ENCODE measurements at regions not wholly inside any gene's neighbourhood (a gene's known extent, or its start where the extent isn't known, plus 50 kb on each side); places are given as distances from the start of the nearest gene placed in this dataset.

GRCh38 chr9:81382281-81382680 is 307.1 kb downstream of the TLE1 start:
- H3K4me1 Mint-ChIP-seq, result no peaks in the 10 kb centered on the region
- no peak for ATAC-seq (replicated peaks)
- H3K9me3 Mint-ChIP-seq, result no peaks in the 10 kb centered on the region
- no peak for DNase-seq
- H3K27ac Mint-ChIP-seq, result no peak overlapping the region
- H3K36me3 Mint-ChIP-seq, result no peaks in the 10 kb centered on the region
- H3K4me3 Mint-ChIP-seq, result no peak overlapping the region
- H3K27me3 Mint-ChIP-seq, result no peaks in the 10 kb centered on the region

DNA sequence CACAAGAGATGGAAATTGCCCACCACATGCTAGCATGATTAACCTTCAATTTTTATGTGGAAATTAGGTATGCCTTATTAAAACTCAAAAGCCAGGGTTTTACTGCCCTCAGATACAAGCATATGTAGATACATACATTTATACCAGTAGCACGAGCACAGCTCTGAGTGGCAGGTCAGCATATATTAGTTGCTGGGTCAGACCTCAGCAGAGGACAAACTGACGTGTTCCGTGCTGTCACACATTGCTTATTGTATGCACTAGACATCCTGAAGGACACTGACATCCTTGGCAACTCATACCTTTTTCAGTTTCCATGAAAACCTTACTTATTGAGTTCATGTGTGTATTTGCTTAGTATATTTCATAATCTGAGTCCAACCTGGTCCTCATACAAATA is 307.7 kb downstream of the TLE1 start:
- Mint-ChIP-seq H3K4me1 (no peaks in the 10 kb centered on the region), H3K36me3 (no peaks in the 10 kb centered on the region), H3K9me3 (no peaks in the 10 kb centered on the region), H3K27me3 (no peaks in the 10 kb centered on the region), H3K4me3 (no peak overlapping the region), H3K27ac (no peak overlapping the region)
- DNase-seq, result no peak
- no peak for ATAC-seq (replicated peaks)

- Mint-ChIP-seq H3K27me3 (no peaks in the 10 kb centered on the region), H3K9me3 (no peaks in the 10 kb centered on the region), H3K36me3 (no peaks in the 10 kb centered on the region), H3K27ac (no peak overlapping the region), H3K4me3 (no peak overlapping the region), H3K4me1 (no peaks in the 10 kb centered on the region)
- ATAC-seq (replicated peaks), result no peak
- no peak for DNase-seq
Measured at GRCh38 chr9:81380504-81381359, 308.6 kb downstream of the TLE1 start.

- Mint-ChIP-seq H3K4me1 (peaks cover 2 to 4% of the 10 kb centered on the region in 2 donors), H3K4me3 (no peak overlapping the region), H3K36me3 (no peaks in the 10 kb centered on the region), H3K27ac (no peak overlapping the region), H3K27me3 (no peaks in the 10 kb centered on the region), H3K9me3 (no peaks in the 10 kb centered on the region)
- ATAC-seq (replicated peaks) (no peak), DNase-seq (no peak)
Measured at GRCh38 chr9:81379655-81380054, 309.7 kb downstream of the TLE1 start.

DNA sequence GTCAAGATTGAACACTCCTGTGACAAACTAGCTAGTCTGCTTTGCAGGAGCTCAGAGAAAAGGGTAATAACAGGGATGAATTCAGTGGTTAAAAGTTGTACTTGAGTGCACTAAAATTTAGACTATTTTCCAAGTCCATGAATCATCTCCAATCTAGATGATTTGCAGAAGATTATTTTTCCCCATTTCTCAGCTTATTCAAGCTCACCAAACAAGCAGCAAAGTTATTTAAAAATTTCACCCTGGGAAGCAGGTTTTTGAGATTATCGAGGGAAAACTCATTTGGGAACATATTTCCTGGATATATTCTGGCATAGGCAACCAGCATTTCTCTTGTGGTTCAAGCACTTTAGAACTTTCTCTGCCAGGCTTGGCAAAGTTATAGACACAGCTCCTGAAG is 311.4 kb downstream of the TLE1 start:
- no peaks in the 10 kb centered on the region for H3K27me3 Mint-ChIP-seq
- H3K36me3 Mint-ChIP-seq, result no peaks in the 10 kb centered on the region
- DNase-seq, result no peak
- no peak overlapping the region for H3K4me3 Mint-ChIP-seq
- H3K4me1 Mint-ChIP-seq, result peaks cover 2 to 4% of the 10 kb centered on the region in 2 donors
- H3K27ac Mint-ChIP-seq, result no peak overlapping the region
- H3K9me3 Mint-ChIP-seq, result no peaks in the 10 kb centered on the region
- ATAC-seq (replicated peaks), result no peak

DNA sequence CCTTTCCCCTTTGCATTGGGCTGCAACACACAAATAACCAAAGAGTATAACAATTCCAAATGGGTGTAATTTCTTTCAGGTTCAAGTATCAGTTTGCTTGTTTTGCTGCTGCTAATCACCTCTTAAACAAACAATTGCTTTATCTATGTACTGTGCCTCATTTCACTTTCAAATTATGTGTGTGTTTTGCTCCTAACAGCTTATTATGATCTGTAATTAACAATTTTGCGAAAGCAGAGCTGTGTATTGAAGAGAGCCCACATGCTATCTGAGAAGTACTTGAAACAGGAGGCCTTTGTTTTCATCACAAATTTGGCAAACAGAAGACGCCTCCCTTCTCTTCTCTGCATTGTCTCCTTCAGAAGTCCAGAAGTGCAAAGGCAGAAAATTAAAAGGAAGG is 312.0 kb downstream of the TLE1 start:
- no peak overlapping the region for H3K27ac Mint-ChIP-seq

DNA sequence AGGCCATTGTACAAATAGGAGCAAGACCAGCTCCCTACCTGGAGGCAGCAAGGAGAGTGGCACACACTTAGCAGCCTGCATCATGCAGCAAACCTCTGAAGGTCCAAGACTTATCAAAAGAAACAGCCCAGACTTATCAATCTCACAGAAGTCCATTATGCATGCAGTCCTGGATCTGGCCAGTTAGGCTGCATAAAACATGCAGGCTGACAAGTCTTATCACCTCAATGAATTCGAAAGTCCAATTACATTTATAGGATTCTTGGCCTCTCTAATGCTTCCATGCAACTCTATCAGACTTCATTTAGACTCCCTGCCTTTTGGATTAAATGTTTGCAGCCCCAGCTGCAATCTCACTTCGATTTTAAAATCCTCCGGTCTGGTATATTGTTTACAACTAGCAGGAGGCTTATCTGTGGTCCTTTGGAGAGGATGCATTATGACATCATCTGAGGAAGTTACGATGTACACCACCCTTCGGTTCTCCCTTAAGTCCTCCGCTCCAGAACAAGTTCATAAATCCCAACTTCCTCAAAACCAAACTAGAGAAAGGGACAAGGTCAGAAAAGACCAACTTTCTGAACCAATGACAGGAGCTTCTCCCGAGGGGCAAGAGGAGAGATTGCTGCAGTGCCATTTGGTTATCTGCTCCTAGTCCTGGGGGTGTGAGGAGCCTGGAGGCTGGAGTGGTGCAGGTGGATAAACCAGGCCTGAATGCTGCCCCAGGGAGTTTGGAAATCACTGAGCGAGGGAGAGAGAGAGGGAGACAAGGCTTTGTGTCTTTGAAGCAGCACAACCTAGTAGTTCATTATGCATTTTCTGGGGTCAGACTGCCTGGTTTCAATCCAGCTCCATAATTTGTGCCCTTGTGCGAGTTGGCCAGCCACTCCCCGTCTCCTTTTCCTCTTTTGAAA is 313.9 kb downstream of the TLE1 start:
- no peaks in the 10 kb centered on the region for H3K27me3 Mint-ChIP-seq
- H3K9me3 Mint-ChIP-seq, result no peaks in the 10 kb centered on the region
- H3K4me1 Mint-ChIP-seq, result peaks cover 2 to 4% of the 10 kb centered on the region in 2 donors
- ATAC-seq (replicated peaks), result no peak
- no peak overlapping the region for H3K4me3 Mint-ChIP-seq
- DNase-seq, result no peak
- no peaks in the 10 kb centered on the region for H3K36me3 Mint-ChIP-seq
- no peak overlapping the region for H3K27ac Mint-ChIP-seq

More for the DNA sequence above, 312.0 kb downstream of the TLE1 start:
- Mint-ChIP-seq H3K4me3 (no peak overlapping the region), H3K4me1 (peaks cover 2 to 4% of the 10 kb centered on the region in 2 donors), H3K9me3 (no peaks in the 10 kb centered on the region), H3K27me3 (no peaks in the 10 kb centered on the region), H3K36me3 (no peaks in the 10 kb centered on the region)
- ATAC-seq (replicated peaks) (no peak), DNase-seq (no peak)

DNA sequence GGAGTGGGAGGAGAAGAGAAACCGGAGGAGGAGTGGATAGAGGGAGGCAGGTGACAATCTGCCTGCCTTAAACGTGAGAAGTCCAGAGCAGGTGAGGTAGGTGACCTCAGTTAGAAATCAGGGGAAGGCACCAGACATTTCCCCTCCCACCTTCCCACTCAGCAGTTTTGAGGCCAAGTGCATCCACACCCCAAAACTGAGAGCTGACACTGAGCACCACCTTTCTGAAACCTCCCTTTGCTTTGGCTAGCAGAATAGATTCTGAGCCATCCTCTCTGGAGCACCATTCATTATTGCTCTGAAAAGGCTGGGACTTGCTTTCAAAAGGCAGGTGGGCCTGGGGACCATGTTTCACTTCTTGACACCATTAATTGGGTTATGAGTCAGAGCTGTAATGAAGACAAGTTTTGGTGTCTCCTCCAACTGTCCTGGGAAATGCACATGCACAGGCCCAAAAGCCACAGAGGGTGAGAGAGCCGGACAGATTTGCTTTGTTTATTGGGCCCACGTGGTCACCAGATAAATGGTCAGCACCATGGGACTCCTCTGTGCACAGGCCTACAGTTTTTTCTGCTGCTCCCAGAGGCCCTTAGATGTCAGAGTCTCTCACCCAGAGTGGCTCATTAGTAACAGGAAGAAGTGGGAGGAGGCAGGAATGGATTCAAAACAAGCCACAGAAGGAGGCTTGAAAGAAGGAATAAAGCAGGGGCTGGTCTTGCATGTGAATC is 314.7 kb downstream of the TLE1 start:
- H3K27ac Mint-ChIP-seq, result no peak overlapping the region
- H3K27me3 Mint-ChIP-seq, result no peaks in the 10 kb centered on the region
- no peak for DNase-seq
- H3K36me3 Mint-ChIP-seq, result no peaks in the 10 kb centered on the region
- H3K9me3 Mint-ChIP-seq, result no peaks in the 10 kb centered on the region
- no peak for ATAC-seq (replicated peaks)
- peaks cover 2 to 4% of the 10 kb centered on the region in 2 donors for H3K4me1 Mint-ChIP-seq
- no peak overlapping the region for H3K4me3 Mint-ChIP-seq

DNA sequence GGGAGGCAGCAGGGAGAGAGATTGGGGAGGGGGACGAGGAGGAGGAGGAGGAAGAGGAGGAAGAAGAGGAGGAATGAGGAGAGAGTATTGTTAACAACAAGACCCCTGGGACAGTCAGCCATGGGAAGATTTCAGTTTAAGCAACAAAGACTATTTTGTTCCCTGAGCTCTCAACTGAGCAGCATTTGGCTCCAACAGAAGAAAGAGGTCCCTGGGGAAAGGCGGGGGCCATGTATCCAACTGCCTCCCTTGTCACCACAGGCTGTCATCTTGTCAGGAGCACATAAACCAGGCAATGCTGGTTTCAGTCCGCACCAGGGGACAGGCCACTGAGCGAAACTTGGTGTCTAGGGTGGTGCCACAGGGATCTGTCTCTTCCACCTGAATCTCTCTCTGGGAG is 316.1 kb downstream of the TLE1 start:
- Mint-ChIP-seq H3K27me3 (no peaks in the 10 kb centered on the region), H3K27ac (no peak overlapping the region), H3K36me3 (no peaks in the 10 kb centered on the region), H3K4me3 (no peak overlapping the region), H3K9me3 (no peaks in the 10 kb centered on the region), H3K4me1 (peaks cover 2 to 4% of the 10 kb centered on the region in 2 donors)
- no peak for DNase-seq
- ATAC-seq (replicated peaks), result no peak

- no peak overlapping the region for H3K4me3 Mint-ChIP-seq
- H3K9me3 Mint-ChIP-seq, result no peaks in the 10 kb centered on the region
- no peaks in the 10 kb centered on the region for H3K36me3 Mint-ChIP-seq
- no peaks in the 10 kb centered on the region for H3K27me3 Mint-ChIP-seq
- ATAC-seq (replicated peaks), result no peak
- H3K4me1 Mint-ChIP-seq, result peaks cover 2 to 4% of the 10 kb centered on the region in 2 donors
- H3K27ac Mint-ChIP-seq, result no peak overlapping the region
- DNase-seq, result no peak
Measured at GRCh38 chr9:81372628-81373191, 316.6 kb downstream of the TLE1 start.

GRCh38 chr9:81371824-81372223 is 317.5 kb downstream of the TLE1 start:
- H3K36me3 Mint-ChIP-seq, result no peaks in the 10 kb centered on the region
- ATAC-seq (replicated peaks) (no peak), DNase-seq (no peak)
- H3K27me3 Mint-ChIP-seq, result no peaks in the 10 kb centered on the region
- H3K4me1 Mint-ChIP-seq, result peaks cover 2 to 4% of the 10 kb centered on the region in 2 donors
- H3K4me3 Mint-ChIP-seq, result no peak overlapping the region
- H3K27ac Mint-ChIP-seq, result no peak overlapping the region
- peaks cover 3 to 6% of the 10 kb centered on the region in 2 donors for H3K9me3 Mint-ChIP-seq

DNA sequence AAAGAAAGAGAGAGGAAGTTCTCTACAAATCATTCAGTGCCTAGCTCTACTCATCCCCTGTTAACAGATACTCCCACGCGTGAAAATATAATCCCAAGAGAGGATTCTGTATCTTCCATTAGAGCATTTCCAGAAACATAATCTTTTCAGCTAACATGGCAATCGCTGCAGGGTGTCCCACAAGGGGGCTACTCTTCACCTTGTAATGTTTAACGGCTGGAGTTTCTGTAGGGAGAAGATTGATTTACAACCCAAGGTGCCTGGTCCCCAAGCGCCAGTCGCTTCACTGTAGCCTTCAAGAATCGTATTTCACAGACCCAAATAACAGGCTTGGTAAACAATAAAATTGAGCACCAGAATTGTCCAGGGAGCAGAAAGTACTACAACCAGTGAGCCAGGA is 318.7 kb downstream of the TLE1 start:
- Mint-ChIP-seq H3K27ac (no peak overlapping the region), H3K27me3 (no peaks in the 10 kb centered on the region), H3K4me3 (no peak overlapping the region), H3K4me1 (peaks cover 2 to 4% of the 10 kb centered on the region in 2 donors), H3K9me3 (peaks cover 9 to 12% of the 10 kb centered on the region in 2 donors), H3K36me3 (peaks cover 0 to 4% of the 10 kb centered on the region in 2 donors)
- DNase-seq (no peak), ATAC-seq (replicated peaks) (no peak)

GRCh38 chr9:81370096-81370495 is 319.3 kb downstream of the TLE1 start:
- peaks cover 9 to 12% of the 10 kb centered on the region in 2 donors for H3K9me3 Mint-ChIP-seq
- ATAC-seq (replicated peaks) (no peak), DNase-seq (no peak)

DNA sequence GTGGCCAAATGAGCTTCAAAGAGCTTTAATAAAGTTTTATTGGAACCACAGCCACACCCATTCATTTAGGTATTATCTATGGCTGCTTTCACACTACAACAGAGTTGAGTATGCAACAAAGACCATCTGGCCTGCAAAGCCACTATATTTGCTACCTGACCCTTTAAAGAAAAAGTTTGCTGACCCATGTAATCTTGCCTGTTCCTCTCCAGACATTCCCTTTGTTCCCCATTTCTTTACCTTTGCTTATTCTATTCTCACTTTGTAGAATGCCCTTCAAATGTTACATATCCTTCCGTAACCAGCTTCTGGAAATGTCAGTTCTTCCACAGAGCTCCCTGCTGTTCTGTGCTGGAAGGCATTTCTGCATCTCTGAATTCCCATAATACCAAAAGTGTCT is 320.2 kb downstream of the TLE1 start:
- Mint-ChIP-seq H3K27ac (no peak overlapping the region), H3K27me3 (no peaks in the 10 kb centered on the region), H3K36me3 (peaks cover 0 to 4% of the 10 kb centered on the region in 2 donors), H3K4me1 (no peaks in the 10 kb centered on the region), H3K4me3 (no peak overlapping the region), H3K9me3 (peaks cover 15 to 20% of the 10 kb centered on the region in 2 donors)
- DNase-seq (no peak), ATAC-seq (replicated peaks) (no peak)

More at GRCh38 chr9:81370096-81370495, 319.3 kb downstream of the TLE1 start:
- H3K4me1 Mint-ChIP-seq, result peaks cover 2 to 4% of the 10 kb centered on the region in 2 donors
- no peaks in the 10 kb centered on the region for H3K27me3 Mint-ChIP-seq
- no peak overlapping the region for H3K4me3 Mint-ChIP-seq
- H3K36me3 Mint-ChIP-seq, result peaks cover 0 to 4% of the 10 kb centered on the region in 2 donors
- no peak overlapping the region for H3K27ac Mint-ChIP-seq
